C4-2B (cell line): ENCODE measurements at regions not wholly inside any gene's neighbourhood (a gene's known extent, or its start where the extent isn't known, plus 50 kb on each side); places are given as distances from the start of the nearest gene placed in this dataset.
"Not testable (repeated sequence)": the region's sequence is repeated elsewhere in the genome, so short reads cannot be mapped to it uniquely, and the experiment has no call there.

Experiments used
- CTCF ChIP-seq: fragments of 450-650 bp; conservative IDR thresholded peaks from 2 replicates; pipeline ENCODE4 v1.5.1; 2017; ENCODE audit warnings: mild to moderate bottlenecking
- ZFX ChIP-seq: fragments of 450-650 bp; IDR thresholded peaks from 2 replicates; pipeline ENCODE4 v1.6.1; 2017

DNA sequence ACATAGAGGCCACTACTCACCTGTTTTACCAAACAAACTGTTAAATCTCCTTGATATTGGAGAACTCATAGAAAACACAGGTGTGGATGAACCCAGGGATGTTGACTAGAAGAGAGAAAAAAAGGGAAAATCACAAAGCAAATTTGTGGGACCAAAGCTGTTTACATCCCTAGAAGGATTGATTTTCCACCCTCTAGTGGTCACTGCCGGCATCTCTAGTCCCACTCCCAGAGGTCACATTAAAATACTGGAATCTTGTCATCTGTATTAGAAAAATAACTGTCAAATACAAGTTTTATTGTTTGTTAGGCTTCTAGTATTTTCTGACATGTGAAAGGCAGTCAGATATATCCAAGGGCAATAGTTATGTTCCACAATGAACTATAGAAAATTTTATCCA is 469.7 kb downstream of the FOXD4L4 start:
- TF ChIP-seq CTCF, ZFX: not testable (repeated sequence)
